ENCODE measurements at regions not wholly inside any gene's neighbourhood (a gene's known extent, or its start where the extent isn't known, plus 50 kb on each side); places are given as distances from the start of the nearest gene placed in this dataset.

GRCh38 chr3:137078040-137078439, 120.3 kb downstream of the IL20RB start:
- TF ChIP-seq, protein P1, sequence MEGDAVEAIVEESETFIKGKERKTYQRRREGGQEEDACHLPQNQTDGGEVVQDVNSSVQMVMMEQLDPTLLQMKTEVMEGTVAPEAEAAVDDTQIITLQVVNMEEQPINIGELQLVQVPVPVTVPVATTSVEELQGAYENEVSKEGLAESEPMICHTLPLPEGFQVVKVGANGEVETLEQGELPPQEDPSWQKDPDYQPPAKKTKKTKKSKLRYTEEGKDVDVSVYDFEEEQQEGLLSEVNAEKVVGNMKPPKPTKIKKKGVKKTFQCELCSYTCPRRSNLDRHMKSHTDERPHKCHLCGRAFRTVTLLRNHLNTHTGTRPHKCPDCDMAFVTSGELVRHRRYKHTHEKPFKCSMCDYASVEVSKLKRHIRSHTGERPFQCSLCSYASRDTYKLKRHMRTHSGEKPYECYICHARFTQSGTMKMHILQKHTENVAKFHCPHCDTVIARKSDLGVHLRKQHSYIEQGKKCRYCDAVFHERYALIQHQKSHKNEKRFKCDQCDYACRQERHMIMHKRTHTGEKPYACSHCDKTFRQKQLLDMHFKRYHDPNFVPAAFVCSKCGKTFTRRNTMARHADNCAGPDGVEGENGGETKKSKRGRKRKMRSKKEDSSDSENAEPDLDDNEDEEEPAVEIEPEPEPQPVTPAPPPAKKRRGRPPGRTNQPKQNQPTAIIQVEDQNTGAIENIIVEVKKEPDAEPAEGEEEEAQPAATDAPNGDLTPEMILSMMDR (IDR thresholded peaks at IDR 0.05) = no peak
- TF ChIP-seq POLR2AphosphoS5 (IDR thresholded peaks at IDR 0.05; ENCODE audit: insufficient read depth in 1 of 2, low read depth in 1 of 2) = no peak
- no peak for TF ChIP-seq POLR2A (IDR thresholded peaks at IDR 0.05)
